ENCODE measurements at regions not wholly inside any gene's neighbourhood (a gene's known extent, or its start where the extent isn't known, plus 50 kb on each side); places are given as distances from the start of the nearest gene placed in this dataset.
"Not testable (repeated sequence)": the region's sequence is repeated elsewhere in the genome, so short reads cannot be mapped to it uniquely, and the experiment has no call there.

GRCh38 chr2:118442996-118443553, 354.8 kb downstream of the INSIG2 start:
- DNase-seq = no peak

GRCh38 chr2:118442046-118442445, 353.8 kb downstream of the INSIG2 start:
- no peak for DNase-seq

- DNase-seq = no peak
Observed at GRCh38 chr2:118440404-118441098, 352.3 kb downstream of the INSIG2 start.

GRCh38 chr2:118437501-118437900, 349.2 kb downstream of the INSIG2 start:
- DNase-seq = no peak

- DNase-seq = no peak
Observed at GRCh38 chr2:118431997-118432396, 343.7 kb downstream of the INSIG2 start.

GRCh38 chr2:118431586-118431985, 343.3 kb downstream of the INSIG2 start:
- DNase-seq = no peak

- DNase-seq = no peak
Observed at GRCh38 chr2:118431165-118431517, 342.9 kb downstream of the INSIG2 start.

- no peak for DNase-seq
Observed at GRCh38 chr2:118430510-118431164, 342.4 kb downstream of the INSIG2 start.

GRCh38 chr2:118425191-118425590, 336.9 kb downstream of the INSIG2 start:
- DNase-seq = no peak

- no peak for DNase-seq
Observed at GRCh38 chr2:118423776-118424175, 335.5 kb downstream of the INSIG2 start.

- DNase-seq = no peak
Observed at GRCh38 chr2:118421648-118422047, 333.4 kb downstream of the INSIG2 start.

- DNase-seq = no peak
Observed at GRCh38 chr2:118417406-118418120, 329.3 kb downstream of the INSIG2 start.

- DNase-seq = not testable (repeated sequence)
Observed at GRCh38 chr2:118415186-118415585, 326.9 kb downstream of the INSIG2 start.

- DNase-seq = no peak
Observed at GRCh38 chr2:118403658-118404451, 315.6 kb downstream of the INSIG2 start.

GRCh38 chr2:118388771-118389170, 300.5 kb downstream of the INSIG2 start:
- DNase-seq = no peak

GRCh38 chr2:118387509-118387908, 299.2 kb downstream of the INSIG2 start:
- no peak for DNase-seq

GRCh38 chr2:118386641-118387302, 298.5 kb downstream of the INSIG2 start:
- DNase-seq = no peak

GRCh38 chr2:118380915-118381653, 292.8 kb downstream of the INSIG2 start:
- DNase-seq = no peak

- DNase-seq = no peak
Observed at GRCh38 chr2:118375907-118376485, 287.7 kb downstream of the INSIG2 start.

GRCh38 chr2:118374974-118375755, 286.9 kb downstream of the INSIG2 start:
- no peak for DNase-seq

All from NCI-H187 (cell line).